Caki2 (cell line): ENCODE measurements at regions not wholly inside any gene's neighbourhood (a gene's known extent, or its start where the extent isn't known, plus 50 kb on each side); places are given as distances from the start of the nearest gene placed in this dataset.
"Not testable (repeated sequence)": the region's sequence is repeated elsewhere in the genome, so short reads cannot be mapped to it uniquely, and the experiment has no call there.

Experiments used
- DNase-seq: peaks from one replicate; pipeline ENCODE4 v3.0.0-alpha.2; 2015; ENCODE audit warnings: low read depth
- in situ Hi-C: cut with HindIII; loops from 2 replicates; pipeline ENCODE4 v1.10.0; 2016; ENCODE audit warnings: low sequenced_read_pairs, low pct_unique_long_range_greater_than_20kb, mixed read lengths

- DNase-seq, result peak; percentile 58
- in situ Hi-C loops, result no loop called here
Observed at GRCh38 chrX:125089761-125090445, 229.8 kb upstream of the TEX13C start.

- DNase-seq, result no peak
- in situ Hi-C loops, result no loop called here
Observed at GRCh38 chrX:125093852-125094251, 225.8 kb upstream of the TEX13C start.

GRCh38 chrX:125094901-125095300 lies 224.8 kb upstream of the TEX13C start:
- DNase-seq, result no peak
- in situ Hi-C loops, result no loop called here

DNA sequence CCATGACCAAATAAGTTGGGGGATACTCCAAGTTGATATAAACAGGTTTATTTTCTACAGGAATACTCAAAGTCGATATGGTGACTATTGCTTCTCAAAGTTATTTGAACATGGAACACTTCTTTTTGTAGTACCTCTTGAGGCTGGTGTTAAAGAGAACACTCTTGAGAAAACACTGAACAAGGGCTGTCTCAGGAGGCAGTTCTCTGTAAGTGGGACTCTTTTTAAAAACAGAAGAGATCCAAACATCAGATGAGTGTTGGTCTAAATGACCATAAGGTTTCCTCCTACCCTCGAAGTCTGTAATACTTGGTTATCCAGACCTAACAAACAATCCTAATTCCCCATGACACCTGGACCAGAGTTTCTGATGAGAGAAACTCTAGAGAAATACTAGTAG lies 223.2 kb upstream of the TEX13C start:
- in situ Hi-C loops, result no loop called here
- DNase-seq, result no peak

GRCh38 chrX:125096870-125097269 lies 222.8 kb upstream of the TEX13C start:
- DNase-seq, result no peak
- in situ Hi-C loops, result no loop called here

DNA sequence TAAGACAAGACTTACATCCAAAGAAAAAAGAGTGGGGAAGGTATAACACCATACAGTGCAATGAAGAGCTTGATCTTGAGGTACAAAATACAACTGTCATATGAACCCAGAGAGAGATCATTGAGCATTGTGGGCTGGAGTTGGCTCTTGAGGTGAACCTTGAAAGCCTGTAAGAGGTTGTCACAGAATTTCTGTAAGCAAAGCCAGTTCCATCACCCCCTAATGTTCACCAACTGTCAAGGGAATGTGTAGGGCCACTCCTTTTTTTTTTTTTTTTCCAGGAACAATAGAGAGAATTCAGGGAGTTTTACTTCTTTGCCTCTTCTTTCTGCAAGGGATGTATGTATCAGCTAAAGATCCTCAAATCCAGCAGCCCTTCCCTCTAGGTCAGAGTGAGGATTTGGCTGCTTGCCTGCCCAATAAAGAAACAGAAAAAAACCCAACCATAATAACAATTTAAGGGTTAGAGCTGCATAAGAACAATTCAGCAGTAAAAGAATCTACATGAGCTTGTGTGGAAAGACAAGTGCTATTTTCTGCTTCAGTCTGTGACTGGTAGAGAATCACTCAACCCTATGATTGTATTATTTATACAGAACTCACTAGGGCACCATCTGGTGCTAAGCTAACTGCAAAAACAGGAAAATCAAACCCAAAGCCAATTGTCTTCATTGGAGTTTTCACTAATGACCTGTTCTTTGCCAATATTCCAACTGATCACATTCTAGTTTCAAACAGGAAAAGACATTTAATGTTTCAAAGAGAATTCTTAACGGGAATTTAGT lies 217.5 kb upstream of the TEX13C start:
- DNase-seq, result no peak
- in situ Hi-C loops, result no loop called here

- in situ Hi-C loops, result no loop called here
- DNase-seq, result no peak
Observed at GRCh38 chrX:125103693-125104092, 216.0 kb upstream of the TEX13C start.

DNA sequence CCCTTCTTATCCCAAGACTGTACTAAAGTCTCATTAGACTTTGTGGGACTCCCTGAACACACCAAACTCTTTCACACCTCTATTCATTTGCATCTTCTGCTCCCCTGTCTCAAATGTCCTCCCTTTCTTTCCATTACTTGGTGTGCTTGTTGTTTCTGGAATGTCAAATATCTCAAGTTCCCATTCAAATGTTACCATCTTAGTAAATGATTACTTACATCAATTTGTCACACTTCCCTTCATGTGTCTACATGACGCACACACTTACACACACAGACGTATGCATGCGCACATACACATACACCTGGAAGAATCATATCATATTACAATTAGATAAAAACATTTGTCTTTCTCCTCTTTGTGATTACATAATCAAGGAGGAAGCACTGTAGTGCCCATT lies 210.8 kb upstream of the TEX13C start:
- DNase-seq, result no peak
- in situ Hi-C loops, result no loop called here

GRCh38 chrX:125131164-125131563 lies 188.5 kb upstream of the TEX13C start:
- peak; percentile 0 for DNase-seq
- in situ Hi-C loops, result no loop called here

DNA sequence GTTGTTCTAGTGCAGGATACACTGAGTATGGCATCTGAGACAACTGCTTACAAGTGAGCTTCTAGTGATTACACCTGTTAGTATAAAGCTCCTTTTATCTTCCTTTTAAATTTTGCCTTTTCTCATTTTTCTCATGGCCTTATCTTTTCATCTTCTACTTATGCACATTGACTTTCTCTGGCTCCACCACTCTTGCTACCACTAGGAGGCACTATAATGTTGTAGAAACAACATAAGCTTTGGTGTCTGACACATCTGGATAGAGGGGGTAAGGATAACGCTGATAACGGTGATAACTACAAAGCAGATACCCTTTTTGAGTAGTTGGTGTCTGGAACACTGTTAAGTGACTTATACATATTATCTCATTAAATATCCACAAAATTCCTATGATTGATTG lies 187.4 kb upstream of the TEX13C start:
- peak; percentile 3 for DNase-seq
- in situ Hi-C loops, result no loop called here

DNA sequence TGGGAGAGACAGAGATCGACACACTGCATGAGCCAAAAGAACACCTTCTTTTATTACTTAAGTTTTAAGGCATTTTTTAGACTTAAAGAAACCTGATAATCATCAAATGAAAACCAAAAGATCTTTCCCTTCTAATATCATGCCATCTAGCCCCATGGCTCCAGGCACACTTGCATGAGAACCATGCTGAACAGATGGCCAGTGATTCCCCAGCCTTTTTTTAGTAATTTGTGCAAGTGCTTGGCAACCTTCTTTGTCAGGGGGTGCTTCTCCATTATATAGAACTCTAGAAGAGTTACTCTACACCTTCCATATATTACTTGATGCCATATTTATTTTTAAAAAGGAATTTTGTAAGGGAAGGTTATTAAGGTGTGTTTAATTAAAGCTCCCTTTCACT lies 182.2 kb upstream of the TEX13C start:
- in situ Hi-C loops, result no loop called here
- DNase-seq, result no peak

- DNase-seq, result peak; percentile 34
- in situ Hi-C loops, result no loop called here
Observed at GRCh38 chrX:125150231-125150630, 169.4 kb upstream of the TEX13C start.

DNA sequence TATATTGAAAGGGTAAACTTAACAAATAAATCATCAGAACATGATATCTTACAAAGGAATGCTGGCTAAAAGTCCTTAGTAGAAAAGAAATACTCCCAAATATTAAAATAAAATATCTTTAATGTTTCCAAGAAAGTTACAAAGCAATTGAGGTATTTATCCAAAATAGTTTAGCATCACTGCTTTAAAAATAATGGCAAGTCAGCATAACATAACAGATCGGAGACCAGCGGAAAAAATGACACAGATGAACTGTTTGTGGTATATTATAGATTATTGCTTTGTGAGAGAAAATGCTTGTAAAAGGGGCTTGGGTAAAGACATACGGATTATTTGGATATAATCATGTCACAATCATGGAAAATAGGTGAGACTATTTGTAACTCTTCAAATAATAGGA lies 168.5 kb upstream of the TEX13C start:
- in situ Hi-C loops, result no loop called here

GRCh38 chrX:125152011-125152410 lies 167.7 kb upstream of the TEX13C start:
- in situ Hi-C loops, result no loop called here
- DNase-seq, result no peak

More for the DNA sequence above, 168.5 kb upstream of the TEX13C start:
- DNase-seq, result no peak

DNA sequence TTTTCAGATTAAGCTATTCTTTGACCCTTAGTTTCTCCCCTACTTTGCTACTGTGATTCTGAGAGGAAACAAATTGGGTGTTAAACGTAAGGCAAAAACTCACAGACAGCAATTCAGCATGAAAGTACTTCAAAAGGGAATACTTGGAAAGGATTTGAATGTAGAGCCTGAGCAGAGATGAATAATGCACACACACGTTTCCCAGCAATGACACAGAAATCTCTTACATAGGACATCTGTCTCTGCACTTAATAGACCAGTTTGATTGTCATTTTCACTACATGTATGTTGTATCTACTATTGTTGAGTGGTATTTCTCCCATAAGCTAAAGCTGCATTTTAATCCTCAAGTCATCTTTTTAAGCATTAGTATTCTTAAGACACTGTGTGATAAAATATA lies 166.1 kb upstream of the TEX13C start:
- in situ Hi-C loops, result no loop called here
- DNase-seq, result no peak

DNA sequence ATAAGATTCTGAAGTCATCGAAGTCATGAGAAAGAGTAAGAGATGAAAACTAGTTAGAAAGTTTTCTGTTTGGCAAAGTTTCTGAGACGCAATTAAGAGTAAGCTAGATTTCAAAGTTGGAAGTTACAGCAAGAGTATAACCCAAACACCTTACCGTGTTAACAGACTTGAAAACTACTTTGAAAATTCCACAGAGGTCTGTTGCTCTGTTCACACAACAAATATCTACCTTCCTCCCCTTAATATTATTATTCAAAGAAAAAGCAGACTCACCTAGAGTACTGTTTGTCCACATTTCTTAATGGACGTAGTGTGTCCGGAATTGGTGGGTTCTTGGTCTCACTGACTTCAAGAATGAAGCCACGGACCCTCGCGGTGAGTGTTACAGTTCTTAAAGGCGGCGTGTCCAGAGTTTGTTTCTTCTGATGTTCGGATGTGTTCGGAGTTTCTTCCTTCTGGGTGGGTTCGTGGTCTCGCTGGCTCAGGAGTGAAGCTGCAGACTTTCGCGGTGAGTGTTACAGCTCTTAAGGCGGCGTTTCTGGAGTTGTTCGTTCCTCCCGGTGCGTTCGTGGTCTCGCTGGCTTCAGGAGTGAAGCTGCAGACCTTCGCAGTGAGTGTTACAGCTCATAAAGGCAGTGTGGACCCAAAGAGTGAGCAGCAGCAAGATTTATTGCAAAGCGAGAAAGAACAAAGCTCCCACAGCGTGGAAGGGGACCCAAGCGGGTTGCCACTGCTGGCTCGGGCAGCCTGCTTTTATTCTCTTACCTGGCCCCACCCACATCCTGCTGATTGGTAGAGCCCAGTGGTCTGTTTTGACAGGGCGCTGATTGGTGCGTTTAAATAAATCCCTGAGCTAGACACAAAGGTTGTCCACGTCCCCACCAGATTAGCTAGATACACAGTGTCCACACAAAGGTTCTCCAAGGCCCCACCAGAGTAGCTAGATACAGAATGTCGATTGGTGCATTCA lies 165.1 kb upstream of the TEX13C start:
- DNase-seq, in situ Hi-C loops: not testable (repeated sequence)

DNA sequence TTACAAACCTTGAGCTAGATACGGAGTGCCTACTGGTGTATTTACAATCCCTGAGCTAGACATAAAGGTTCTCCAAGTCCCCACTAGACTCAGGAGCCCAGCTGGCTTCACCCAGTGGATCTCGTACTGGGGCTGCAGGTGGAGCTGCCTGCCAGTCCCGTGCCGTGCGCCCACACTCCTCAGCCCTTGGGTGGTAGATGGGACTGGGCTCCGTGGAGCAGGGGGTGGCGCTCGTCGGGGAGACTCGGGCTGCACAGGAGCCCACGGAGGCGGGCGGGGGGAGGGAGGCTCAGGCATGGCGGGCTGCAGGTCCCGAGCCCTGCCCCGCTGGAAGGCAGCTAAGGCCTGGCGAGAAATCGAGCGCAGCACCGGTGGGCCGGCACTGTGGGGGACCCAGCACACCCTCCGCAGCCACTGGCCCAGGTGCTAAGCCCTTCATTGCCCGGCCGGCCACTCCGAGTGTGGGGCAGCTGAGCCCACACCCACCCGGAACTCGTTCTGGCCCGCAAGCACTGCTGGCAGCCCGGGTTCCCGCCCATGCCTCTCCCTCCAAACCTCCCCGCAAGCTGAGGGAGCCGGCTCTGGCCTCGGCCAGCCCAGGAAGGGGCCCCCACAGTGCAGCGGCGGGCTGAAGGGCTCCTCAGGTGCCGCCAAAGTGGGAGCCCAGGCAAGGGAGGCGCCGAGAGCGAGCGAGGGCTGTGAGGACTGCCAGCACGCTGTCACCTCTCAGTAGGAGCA lies 164.2 kb upstream of the TEX13C start:
- in situ Hi-C loops, DNase-seq: not testable (repeated sequence)

DNA sequence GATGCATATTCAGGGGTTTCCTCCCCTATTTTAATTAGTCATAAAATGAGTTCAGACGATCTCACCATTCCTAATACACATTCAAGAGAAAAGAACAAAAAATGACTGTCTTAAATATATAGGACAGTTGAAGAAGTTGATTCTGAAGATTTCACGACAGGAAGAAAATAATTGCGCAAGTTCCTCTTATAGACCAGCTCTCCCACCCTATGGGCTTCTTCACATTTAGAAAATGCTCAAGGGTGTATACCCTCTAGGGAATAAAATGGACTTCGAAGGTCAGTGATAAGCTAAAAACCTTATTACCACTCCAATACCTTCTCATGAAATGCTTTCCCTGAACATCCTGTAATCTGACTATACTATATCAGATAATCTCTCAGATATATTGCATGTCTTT lies 149.2 kb upstream of the TEX13C start:
- in situ Hi-C loops, result no loop called here
- DNase-seq, result no peak
